Gastroesophageal sphincter (tissue), 3 donors: ENCODE measurements at regions not wholly inside any gene's neighbourhood (a gene's known extent, or its start where the extent isn't known, plus 50 kb on each side); places are given as distances from the start of the nearest gene placed in this dataset.

Experiments used
- EP300 ChIP-seq: sonication (generic); formaldehyde crosslinking; IDR thresholded peaks from one replicate; pipeline ENCODE4 v1.6.1; 2017; ENCODE audit warnings: antibody characterized with exemption, mild to moderate bottlenecking
- POLR2A ChIP-seq, 2 donors: fragments of 450-650 bp; IDR thresholded peaks; one replicate each; pipeline ENCODE4 v1.6.1; 2017; ENCODE audit warnings: antibody characterized with exemption in 2 of 2, mild to moderate bottlenecking in 2 of 2, moderate library complexity in 1 of 2
- POLR2AphosphoS5 ChIP-seq: sonication (generic); formaldehyde crosslinking; IDR thresholded peaks from one replicate; pipeline ENCODE4 v1.6.1; 2017; ENCODE audit warnings: antibody characterized with exemption
- TF ChIP-seq, protein P1 (sequence below), 4 experiments: fragments of 200-600 bp in 2 of 4; fragments of 450-650 bp in 2 of 4; sonication (generic) in 1 of 4; IDR thresholded peaks; one replicate each; pipeline ENCODE4 v1.5.1; 2017 to 2019; ENCODE audit warnings: antibody characterized with exemption in 4 of 4, mild to moderate bottlenecking in 2 of 4, moderate library complexity in 2 of 4

DNA sequence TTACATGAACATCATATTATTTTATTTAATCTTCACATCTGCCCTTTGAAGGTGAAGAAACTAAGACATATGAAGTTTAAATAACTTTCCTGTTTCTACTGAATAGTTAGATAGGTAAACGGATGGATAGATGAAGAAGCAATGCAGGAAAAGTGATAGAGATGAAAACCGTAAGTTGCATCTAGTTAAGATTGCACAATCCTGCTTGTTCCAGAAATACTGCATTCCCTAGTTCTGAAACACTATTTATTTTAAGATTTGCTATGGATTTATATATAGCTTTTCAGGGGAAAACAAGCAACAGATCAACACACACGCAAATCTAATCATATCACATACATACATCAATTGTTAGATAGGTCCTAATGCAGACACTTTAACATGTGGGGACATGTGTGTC lies 512.7 kb upstream of the C16orf82 start:
- no peak for TF ChIP-seq EP300
- TF ChIP-seq, protein P1, sequence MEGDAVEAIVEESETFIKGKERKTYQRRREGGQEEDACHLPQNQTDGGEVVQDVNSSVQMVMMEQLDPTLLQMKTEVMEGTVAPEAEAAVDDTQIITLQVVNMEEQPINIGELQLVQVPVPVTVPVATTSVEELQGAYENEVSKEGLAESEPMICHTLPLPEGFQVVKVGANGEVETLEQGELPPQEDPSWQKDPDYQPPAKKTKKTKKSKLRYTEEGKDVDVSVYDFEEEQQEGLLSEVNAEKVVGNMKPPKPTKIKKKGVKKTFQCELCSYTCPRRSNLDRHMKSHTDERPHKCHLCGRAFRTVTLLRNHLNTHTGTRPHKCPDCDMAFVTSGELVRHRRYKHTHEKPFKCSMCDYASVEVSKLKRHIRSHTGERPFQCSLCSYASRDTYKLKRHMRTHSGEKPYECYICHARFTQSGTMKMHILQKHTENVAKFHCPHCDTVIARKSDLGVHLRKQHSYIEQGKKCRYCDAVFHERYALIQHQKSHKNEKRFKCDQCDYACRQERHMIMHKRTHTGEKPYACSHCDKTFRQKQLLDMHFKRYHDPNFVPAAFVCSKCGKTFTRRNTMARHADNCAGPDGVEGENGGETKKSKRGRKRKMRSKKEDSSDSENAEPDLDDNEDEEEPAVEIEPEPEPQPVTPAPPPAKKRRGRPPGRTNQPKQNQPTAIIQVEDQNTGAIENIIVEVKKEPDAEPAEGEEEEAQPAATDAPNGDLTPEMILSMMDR (IDR thresholded peaks at IDR 0.05): no peak
- TF ChIP-seq POLR2AphosphoS5: no peak
- TF ChIP-seq POLR2A (IDR thresholded peaks at IDR 0.05): no peak
